HG02763 (cell line): ENCODE measurements at regions not wholly inside any gene's neighbourhood (a gene's known extent, or its start where the extent isn't known, plus 50 kb on each side); places are given as distances from the start of the nearest gene placed in this dataset.
"Not testable (repeated sequence)": the region's sequence is repeated elsewhere in the genome, so short reads cannot be mapped to it uniquely, and the experiment has no call there.

Experiments used
- ATAC-seq: cut with Tn5 transposase; IDR thresholded peaks from one replicate; pipeline ENCODE4 v1.9.1; 2021; ENCODE audit warnings: mild to moderate bottlenecking, moderate library complexity; ENCODE audit not compliant: unreplicated experiment

GRCh38 chr15:70379134-70379533, 281.4 kb upstream of the TLE3 start:
- no peak for ATAC-seq

- no peak for ATAC-seq
Measured at GRCh38 chr15:70378126-70379031, 280.7 kb upstream of the TLE3 start.

GRCh38 chr15:70376929-70377691, 279.4 kb upstream of the TLE3 start:
- ATAC-seq: no peak

GRCh38 chr15:70376031-70376928, 278.6 kb upstream of the TLE3 start:
- no peak for ATAC-seq

DNA sequence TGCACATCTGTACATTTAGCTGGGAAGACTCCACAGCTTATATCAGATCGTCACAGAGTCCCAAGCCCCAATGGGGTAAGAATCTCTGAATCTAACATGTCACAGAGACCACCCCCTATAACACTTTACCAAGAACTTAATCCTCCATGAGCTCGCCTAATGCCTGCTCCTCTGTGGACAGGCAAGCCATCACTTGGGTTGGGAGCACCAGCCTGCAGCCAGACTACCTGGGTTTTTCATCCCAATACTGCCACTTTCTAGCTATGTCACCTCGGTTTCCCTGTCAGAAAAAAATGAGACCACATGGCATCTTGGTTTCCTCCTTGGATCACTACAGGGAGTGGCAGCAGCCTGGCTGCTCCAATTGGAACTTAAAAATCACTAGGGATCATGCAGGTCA, 277.9 kb upstream of the TLE3 start:
- no peak for ATAC-seq

GRCh38 chr15:70375006-70375431, 277.3 kb upstream of the TLE3 start:
- no peak for ATAC-seq

GRCh38 chr15:70374096-70374495, 276.4 kb upstream of the TLE3 start:
- ATAC-seq: no peak

- not testable (repeated sequence) for ATAC-seq
Measured at GRCh38 chr15:70373439-70373838, 275.7 kb upstream of the TLE3 start.

DNA sequence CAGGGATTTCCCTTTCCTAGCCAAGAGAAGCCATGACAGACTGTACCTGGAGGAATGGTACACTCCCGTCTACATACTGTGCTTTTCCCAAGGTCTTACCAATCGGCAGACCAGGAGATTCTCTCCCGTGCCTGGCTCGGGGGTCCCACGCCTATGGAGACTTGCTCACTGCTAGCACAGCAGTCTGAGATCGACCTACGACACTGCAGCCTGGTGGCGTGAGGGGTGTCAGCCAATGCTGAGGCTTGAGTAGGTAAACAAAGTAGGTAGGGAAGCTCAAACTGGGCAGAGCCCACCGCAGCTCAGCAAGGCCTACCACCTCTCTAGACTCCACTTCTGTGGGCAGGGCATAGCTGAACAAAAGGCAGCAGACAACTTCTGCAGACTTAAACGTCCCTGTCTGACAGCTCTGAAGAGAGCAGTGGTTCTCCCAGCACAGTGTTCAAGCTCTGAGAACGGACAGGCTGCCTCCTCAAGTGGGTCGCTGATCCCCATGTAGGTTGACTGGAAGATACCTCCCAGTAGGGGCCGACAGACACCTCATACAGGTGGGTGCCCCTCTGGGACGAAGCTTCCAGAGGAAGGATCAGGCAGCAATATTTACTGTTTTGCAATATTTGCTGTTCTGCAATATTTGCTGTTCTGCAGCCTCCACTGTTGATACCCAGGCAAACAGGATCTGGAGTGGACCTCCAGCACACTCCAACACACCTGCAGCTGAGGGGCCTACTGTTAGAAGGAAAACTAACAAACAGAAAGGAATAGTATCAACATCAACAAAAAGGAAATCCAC, 270.4 kb upstream of the TLE3 start:
- not testable (repeated sequence) for ATAC-seq

DNA sequence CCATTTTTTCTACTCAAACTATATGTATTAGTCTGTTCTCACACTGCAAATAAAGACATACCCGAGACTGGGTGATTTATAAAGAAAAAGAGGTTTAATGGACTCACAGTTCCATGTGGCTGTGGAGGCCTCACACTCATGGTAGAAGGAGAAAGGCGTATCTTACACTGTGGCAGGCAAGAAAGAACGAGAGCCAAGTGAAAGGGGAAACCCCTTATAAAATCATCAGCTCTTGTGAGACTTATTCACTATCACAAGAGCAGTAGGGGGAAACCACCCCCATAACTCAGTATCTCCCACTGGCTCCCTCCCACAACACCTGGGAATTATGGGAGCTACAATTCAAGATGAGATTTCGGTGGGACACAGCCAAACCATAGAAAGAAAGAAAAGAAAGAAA, 266.3 kb upstream of the TLE3 start:
- ATAC-seq: not testable (repeated sequence)

GRCh38 chr15:70362886-70363285, 265.2 kb upstream of the TLE3 start:
- no peak for ATAC-seq

DNA sequence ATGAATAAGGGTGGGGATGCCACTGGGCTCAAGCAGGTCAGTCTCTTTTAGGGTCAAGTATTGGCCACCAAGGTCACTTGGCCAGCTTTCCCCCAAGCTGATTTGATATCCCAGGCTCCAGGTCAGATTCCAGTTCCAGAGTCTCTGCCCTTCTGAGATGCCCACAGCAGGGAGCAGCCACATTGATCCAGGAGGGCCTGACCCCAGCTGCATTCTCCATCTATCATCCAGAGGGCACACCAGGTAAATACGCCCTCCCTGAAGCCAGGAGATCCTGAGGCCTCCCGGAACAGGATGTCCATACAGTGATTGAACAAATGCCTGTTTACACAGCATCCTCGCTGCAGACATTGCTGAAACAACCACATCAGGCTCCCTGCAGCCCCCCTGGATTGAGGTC, 264.6 kb upstream of the TLE3 start:
- ATAC-seq: no peak

GRCh38 chr15:70361891-70362290, 264.2 kb upstream of the TLE3 start:
- ATAC-seq: no peak

DNA sequence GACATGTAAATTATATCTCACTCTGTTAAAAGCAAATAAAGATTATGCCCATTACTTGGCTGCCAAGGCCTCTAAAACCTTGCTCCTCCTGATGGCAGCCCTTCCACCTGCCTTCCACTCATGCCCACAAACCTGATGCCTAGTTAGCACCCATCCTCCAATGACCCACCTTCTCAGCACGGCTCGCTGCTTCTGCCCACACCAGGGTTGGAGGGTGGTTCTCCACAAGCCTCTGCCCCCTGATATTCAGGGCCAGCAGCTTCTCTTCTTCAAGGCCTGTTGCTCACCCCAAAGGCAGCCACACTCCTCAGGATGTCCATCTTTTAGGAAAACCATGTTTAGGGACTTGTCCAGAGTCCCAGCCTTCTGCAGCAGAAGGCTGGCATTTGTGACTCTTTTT, 263.4 kb upstream of the TLE3 start:
- no peak for ATAC-seq

- no peak for ATAC-seq
Measured at GRCh38 chr15:70358871-70359647, 261.3 kb upstream of the TLE3 start.

DNA sequence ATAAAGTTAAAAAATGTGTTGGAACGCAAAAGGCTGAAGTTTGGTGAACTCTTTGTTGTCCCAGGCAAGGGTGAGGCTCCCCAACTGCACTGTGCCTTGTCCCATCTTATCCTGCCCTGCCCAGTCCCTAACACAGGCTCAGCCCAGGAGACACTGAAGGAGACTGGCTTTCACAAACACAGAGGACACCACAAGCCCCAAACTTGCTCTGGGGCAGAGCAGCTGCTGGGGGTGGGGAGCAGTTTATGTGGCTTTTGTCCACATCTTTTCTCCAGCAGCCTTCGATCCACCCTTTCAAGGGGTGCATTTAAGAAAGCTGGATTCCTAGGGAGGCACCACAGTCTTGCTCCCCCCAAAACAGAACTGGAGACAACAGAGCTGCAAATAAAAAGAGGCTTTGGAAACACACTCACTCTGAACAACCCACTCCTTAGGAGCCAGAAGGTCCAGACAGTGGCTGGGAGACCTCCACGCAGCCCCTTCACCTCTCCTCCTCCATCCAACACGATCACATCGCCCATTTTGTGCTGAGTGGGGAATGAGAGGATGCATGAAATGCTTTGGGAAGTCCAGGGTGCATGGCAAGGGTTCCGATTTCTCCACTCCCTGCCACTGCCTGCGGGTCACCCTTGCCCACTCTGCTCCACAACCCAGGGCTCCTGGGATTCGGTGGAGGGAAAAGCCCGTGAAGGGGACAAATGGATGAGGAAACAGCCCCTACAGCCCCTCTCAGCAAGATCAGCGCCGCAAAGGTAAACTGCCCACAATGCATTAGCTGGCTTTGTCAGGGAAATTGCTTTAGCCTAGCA, 260.5 kb upstream of the TLE3 start:
- no peak for ATAC-seq

DNA sequence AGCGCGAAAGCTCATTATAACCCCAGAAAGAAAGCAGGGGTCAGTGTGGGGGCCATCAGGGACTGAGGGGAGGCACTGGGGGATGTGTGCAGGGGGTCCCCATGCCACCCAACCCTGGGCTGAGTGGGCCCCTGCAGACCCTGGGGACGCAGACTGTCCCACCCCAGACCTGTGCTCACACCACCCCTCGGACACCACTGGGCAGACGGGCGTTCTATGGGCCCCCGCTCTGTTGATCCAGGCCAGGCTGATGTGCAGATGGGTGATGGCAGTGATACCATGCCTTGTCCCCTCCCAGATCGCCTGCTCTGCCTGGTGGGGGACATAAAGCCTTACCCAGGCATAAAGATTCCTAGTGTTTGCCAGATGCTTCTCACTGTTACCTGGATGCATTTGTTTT, 259.7 kb upstream of the TLE3 start:
- no peak for ATAC-seq

DNA sequence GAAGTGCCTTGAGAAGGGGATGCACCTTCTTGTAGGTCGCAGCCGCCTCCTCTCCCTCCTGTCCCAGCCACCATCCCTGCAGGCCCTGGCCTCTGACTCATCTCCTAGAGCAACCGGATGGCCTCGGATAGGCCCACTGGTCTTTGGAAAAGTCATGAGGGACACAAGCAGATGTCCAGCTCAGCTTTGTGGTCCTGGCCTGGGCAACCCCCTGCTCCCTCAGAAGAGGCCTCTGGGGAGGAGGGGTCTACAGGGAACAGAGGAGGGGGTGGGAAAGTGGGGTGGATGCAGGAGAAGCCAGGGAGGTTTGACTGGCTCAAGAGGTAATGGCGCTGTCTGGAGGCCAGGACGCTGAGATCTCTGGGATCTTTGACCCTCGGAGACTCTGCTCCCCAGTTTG, 259.2 kb upstream of the TLE3 start:
- no peak for ATAC-seq
